ENCODE measurements at regions not wholly inside any gene's neighbourhood (a gene's known extent, or its start where the extent isn't known, plus 50 kb on each side); places are given as distances from the start of the nearest gene placed in this dataset.

DNA sequence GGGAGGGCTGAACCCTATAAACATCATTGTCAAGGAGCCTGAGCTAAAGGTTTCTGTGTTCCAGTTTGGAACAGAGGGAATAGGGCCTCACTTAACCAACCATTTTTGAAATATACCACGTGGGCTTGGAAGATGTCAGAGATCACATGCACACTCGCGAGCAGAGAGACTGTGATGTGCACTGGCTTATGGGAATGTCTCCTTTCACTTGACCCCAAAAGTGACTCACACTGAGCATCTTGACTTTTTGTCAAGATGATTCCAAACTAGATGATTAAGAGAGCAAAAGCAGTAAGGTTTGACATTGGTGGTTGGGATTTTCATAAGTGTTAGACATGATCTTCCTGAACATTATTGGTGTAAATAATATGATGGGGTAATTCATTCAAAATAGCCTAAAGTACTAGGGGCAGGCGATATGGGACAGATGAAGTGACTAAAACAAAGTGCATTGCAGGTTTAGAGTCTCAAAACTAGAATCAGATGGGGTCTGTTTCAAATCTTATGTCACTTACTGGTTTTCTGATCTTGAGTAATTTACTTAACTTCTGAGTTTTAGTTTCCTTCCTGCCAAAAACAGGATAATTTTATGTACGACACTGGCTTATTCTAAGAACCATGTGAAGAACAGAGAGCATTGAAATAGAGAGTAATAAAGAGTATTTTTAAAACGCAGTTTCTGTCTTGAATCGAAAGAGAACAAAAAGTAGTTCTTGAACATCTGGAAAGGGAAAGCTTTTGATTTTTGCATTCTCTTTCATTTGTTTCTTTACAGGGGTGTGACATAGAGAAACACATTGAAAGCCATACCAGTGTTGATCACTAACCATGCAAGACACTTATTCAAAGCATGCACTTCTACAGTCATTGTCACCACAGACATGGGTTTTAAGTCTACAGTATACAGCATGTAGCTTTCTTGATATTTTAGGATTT lies 383.0 kb downstream of the DIRAS2 start:
- Histone ChIP-seq H3K27me3 (ENCODE audit: insufficient read depth, poor library complexity, severe bottlenecking) (no peaks in the 10 kb centered on the region), H3K36me3 (ENCODE audit: low read depth) (no peaks in the 10 kb centered on the region), H3K27ac (ENCODE audit: poor library complexity, severe bottlenecking) (no peak overlapping the region), H3K4me1 (ENCODE audit: insufficient read depth, poor library complexity, severe bottlenecking) (no peaks in the 10 kb centered on the region), H3K9me3 (ENCODE audit: severe bottlenecking) (no peaks in the 10 kb centered on the region), H3K4me3 (ENCODE audit: severe bottlenecking) (no peak overlapping the region)
- TF ChIP-seq, protein P1, sequence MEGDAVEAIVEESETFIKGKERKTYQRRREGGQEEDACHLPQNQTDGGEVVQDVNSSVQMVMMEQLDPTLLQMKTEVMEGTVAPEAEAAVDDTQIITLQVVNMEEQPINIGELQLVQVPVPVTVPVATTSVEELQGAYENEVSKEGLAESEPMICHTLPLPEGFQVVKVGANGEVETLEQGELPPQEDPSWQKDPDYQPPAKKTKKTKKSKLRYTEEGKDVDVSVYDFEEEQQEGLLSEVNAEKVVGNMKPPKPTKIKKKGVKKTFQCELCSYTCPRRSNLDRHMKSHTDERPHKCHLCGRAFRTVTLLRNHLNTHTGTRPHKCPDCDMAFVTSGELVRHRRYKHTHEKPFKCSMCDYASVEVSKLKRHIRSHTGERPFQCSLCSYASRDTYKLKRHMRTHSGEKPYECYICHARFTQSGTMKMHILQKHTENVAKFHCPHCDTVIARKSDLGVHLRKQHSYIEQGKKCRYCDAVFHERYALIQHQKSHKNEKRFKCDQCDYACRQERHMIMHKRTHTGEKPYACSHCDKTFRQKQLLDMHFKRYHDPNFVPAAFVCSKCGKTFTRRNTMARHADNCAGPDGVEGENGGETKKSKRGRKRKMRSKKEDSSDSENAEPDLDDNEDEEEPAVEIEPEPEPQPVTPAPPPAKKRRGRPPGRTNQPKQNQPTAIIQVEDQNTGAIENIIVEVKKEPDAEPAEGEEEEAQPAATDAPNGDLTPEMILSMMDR (IDR thresholded peaks at IDR 0.05; ENCODE audit: poor library complexity, severe bottlenecking): no peak
- ATAC-seq (ENCODE audit: low read depth) (no peak), DNase-seq (ENCODE audit: low spot score) (no peak)

DNA sequence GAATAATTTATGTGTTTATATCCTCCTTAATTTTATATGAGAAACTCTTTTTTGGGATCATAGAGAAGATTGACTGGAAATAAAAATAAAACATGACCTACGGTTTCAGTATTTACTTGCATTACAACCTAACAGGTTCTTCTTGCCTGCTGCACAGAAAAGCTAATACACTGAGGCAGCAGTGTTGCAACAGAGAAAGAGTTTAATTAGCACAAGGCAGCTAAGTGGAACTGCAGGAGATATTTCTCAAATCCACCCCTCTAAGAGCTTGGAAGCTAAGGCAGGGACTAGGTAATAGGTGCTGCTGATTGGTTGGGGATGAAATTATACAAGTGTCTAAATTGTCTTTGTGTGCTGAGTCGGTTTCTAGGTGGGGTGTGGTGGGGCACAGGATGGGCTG lies 380.9 kb downstream of the DIRAS2 start:
- TF ChIP-seq, protein P1 (IDR thresholded peaks at IDR 0.05; ENCODE audit: poor library complexity, severe bottlenecking): no peak
- no peak overlapping the region for H3K27ac ChIP-seq (ENCODE audit: poor library complexity, severe bottlenecking)
- no peaks in the 10 kb centered on the region for H3K9me3 ChIP-seq (ENCODE audit: severe bottlenecking)
- H3K36me3 ChIP-seq (ENCODE audit: low read depth): no peaks in the 10 kb centered on the region
- H3K4me3 ChIP-seq (ENCODE audit: severe bottlenecking): no peak overlapping the region
- ATAC-seq (ENCODE audit: low read depth) (no peak), DNase-seq (ENCODE audit: low spot score) (no peak)
- no peaks in the 10 kb centered on the region for H3K27me3 ChIP-seq (ENCODE audit: insufficient read depth, poor library complexity, severe bottlenecking)
- H3K4me1 ChIP-seq (ENCODE audit: insufficient read depth, poor library complexity, severe bottlenecking): no peaks in the 10 kb centered on the region

DNA sequence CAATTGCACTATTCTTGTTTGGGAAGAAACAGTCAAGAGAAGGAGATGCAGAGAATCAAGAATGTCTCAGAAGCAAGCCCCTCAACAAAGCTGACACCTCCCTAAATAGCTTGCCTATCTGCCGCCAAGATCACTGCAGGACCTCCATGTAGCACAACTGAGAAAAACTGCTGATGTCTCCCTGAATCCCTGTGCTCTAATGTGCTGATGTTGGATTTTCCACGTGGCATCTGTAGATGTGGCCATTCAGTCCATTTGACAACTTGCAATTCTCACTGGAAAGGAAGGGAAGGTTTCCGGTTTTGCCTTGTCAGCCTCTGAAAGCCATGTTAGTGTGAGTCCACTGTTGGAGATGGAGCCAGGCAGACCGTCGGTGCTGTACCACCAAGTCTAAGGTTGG lies 374.0 kb downstream of the DIRAS2 start:
- ATAC-seq (ENCODE audit: low read depth) (no peak), DNase-seq (ENCODE audit: low spot score) (no peak)

DNA sequence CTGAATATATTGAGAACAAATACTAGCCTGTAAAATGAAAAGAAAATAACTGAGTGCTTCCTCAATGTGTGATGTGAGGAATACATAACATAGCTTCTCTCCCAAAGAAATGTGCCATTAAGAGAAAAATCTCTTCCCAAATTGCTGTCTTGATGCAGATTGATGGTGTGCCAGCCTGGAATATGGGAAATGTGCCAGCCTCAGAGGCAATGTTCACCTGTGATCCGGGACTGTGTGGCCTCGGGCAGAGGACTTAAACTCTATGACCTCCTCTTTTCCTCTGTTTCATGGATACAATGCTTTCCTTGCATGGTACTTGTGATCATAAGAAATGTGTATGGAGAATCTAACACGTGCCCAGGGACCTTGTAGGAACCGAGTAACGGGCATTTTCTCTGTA lies 370.9 kb downstream of the DIRAS2 start:
- H3K9me3 ChIP-seq (ENCODE audit: severe bottlenecking): no peaks in the 10 kb centered on the region
- H3K27ac ChIP-seq (ENCODE audit: poor library complexity, severe bottlenecking): no peak overlapping the region
- no peak overlapping the region for H3K4me3 ChIP-seq (ENCODE audit: severe bottlenecking)
- ATAC-seq (ENCODE audit: low read depth): no peak
- H3K36me3 ChIP-seq (ENCODE audit: low read depth): no peaks in the 10 kb centered on the region
- H3K4me1 ChIP-seq (ENCODE audit: insufficient read depth, poor library complexity, severe bottlenecking): no peaks in the 10 kb centered on the region
- H3K27me3 ChIP-seq (ENCODE audit: insufficient read depth, poor library complexity, severe bottlenecking): no peaks in the 10 kb centered on the region
- TF ChIP-seq, protein P1 (IDR thresholded peaks at IDR 0.05; ENCODE audit: poor library complexity, severe bottlenecking): no peak
- no peak for DNase-seq (ENCODE audit: low spot score)

More for the DNA sequence above, 374.0 kb downstream of the DIRAS2 start:
- Histone ChIP-seq H3K4me3 (ENCODE audit: severe bottlenecking) (no peak overlapping the region), H3K4me1 (ENCODE audit: insufficient read depth, poor library complexity, severe bottlenecking) (no peaks in the 10 kb centered on the region), H3K9me3 (ENCODE audit: severe bottlenecking) (no peaks in the 10 kb centered on the region), H3K27me3 (ENCODE audit: insufficient read depth, poor library complexity, severe bottlenecking) (no peaks in the 10 kb centered on the region), H3K27ac (ENCODE audit: poor library complexity, severe bottlenecking) (no peak overlapping the region), H3K36me3 (ENCODE audit: low read depth) (no peaks in the 10 kb centered on the region)
- TF ChIP-seq, protein P1 (IDR thresholded peaks at IDR 0.05; ENCODE audit: poor library complexity, severe bottlenecking): no peak

DNA sequence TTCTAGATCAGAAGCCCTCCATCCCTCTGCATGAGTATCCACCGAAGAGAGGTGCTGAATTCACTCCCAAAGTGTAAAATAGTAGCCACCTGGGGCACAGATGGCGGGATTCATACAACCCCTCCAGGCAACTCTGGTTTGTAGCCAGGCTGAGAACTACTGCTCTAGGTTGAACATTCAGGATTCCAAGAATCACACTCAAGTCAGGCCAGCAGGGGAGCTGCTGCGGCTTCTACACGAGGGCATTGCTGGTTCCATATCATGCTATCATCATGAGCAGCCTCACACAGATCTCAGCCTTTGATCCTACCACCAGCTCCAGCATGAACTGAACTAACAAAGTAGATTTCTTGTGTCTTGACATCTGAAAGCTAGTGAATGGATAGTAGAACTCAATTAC lies 367.9 kb downstream of the DIRAS2 start:
- Histone ChIP-seq H3K27me3 (ENCODE audit: insufficient read depth, poor library complexity, severe bottlenecking) (no peaks in the 10 kb centered on the region), H3K4me1 (ENCODE audit: insufficient read depth, poor library complexity, severe bottlenecking) (no peaks in the 10 kb centered on the region), H3K9me3 (ENCODE audit: severe bottlenecking) (no peaks in the 10 kb centered on the region), H3K36me3 (ENCODE audit: low read depth) (no peaks in the 10 kb centered on the region), H3K27ac (ENCODE audit: poor library complexity, severe bottlenecking) (no peak overlapping the region), H3K4me3 (ENCODE audit: severe bottlenecking) (no peak overlapping the region)
- ATAC-seq (ENCODE audit: low read depth): no peak
- TF ChIP-seq, protein P1 (IDR thresholded peaks at IDR 0.05; ENCODE audit: poor library complexity, severe bottlenecking): no peak
- no peak for DNase-seq (ENCODE audit: low spot score)
